Endothelial cell of umbilical vein (primary cell): ENCODE measurements at regions not wholly inside any gene's neighbourhood (a gene's known extent, or its start where the extent isn't known, plus 50 kb on each side); places are given as distances from the start of the nearest gene placed in this dataset.

Experiments
- EZH2 ChIP-seq: IDR thresholded peaks from 2 replicates; pipeline ENCODE4 v1.6.1; 2012; ENCODE audit warnings: borderline replicate concordance, low read depth, mild to moderate bottlenecking, moderate library complexity, low read length, inconsistent platforms; ENCODE audit not compliant: severe bottlenecking
- FOS ChIP-seq: IDR thresholded peaks from 2 replicates; pipeline ENCODE4 v1.6.1; 2011; ENCODE audit warnings: mild to moderate bottlenecking, low read length, moderate library complexity, borderline replicate concordance; ENCODE audit not compliant: insufficient read depth
- GATA2 ChIP-seq: IDR thresholded peaks from 2 replicates; pipeline ENCODE4 v1.7.0; 2011; ENCODE audit warnings: low read depth, mild to moderate bottlenecking, moderate library complexity, mixed read lengths, low read length; ENCODE audit not compliant: insufficient read length, insufficient read depth
- JUN ChIP-seq: IDR thresholded peaks from 2 replicates; pipeline ENCODE4 v1.6.1; 2011; ENCODE audit warnings: borderline replicate concordance, low read depth; ENCODE audit not compliant: insufficient read length, insufficient read depth
- MYC ChIP-seq: IDR thresholded peaks from one replicate; pipeline ENCODE4 v1.6.1; 2011; ENCODE audit warnings: mild to moderate bottlenecking, low read depth, low read length
- POLR2A ChIP-seq: IDR thresholded peaks from 2 replicates; pipeline ENCODE4 v1.6.1; 2012; ENCODE audit warnings: low read depth, mild to moderate bottlenecking, control low read depth, low read length
- POLR2AphosphoS5 ChIP-seq: IDR thresholded peaks from 2 replicates; pipeline ENCODE4 v1.6.1; 2012; ENCODE audit warnings: low read depth, mild to moderate bottlenecking, control low read depth, low read length, moderate library complexity; ENCODE audit not compliant: insufficient read depth
- TF ChIP-seq, protein P1 (sequence below), 2 donors: IDR thresholded peaks; 1 replicate in 1 of 2; 2 replicates in 1 of 2; pipeline ENCODE4 v1.5.1; 2011; ENCODE audit warnings: low read length in 2 of 2, mild to moderate bottlenecking in 2 of 2, moderate library complexity in 2 of 2, control low read depth in 1 of 2, inconsistent platforms in 1 of 2, low read depth in 1 of 2; ENCODE audit not compliant: insufficient read depth in 1 of 2; ENCODE audit errors: extremely low read depth in 1 of 2
- TF ChIP-seq, protein P2 (sequence below): IDR thresholded peaks from 2 replicates; pipeline ENCODE4 v1.6.1; 2011; ENCODE audit not compliant: insufficient read depth, insufficient read length

DNA sequence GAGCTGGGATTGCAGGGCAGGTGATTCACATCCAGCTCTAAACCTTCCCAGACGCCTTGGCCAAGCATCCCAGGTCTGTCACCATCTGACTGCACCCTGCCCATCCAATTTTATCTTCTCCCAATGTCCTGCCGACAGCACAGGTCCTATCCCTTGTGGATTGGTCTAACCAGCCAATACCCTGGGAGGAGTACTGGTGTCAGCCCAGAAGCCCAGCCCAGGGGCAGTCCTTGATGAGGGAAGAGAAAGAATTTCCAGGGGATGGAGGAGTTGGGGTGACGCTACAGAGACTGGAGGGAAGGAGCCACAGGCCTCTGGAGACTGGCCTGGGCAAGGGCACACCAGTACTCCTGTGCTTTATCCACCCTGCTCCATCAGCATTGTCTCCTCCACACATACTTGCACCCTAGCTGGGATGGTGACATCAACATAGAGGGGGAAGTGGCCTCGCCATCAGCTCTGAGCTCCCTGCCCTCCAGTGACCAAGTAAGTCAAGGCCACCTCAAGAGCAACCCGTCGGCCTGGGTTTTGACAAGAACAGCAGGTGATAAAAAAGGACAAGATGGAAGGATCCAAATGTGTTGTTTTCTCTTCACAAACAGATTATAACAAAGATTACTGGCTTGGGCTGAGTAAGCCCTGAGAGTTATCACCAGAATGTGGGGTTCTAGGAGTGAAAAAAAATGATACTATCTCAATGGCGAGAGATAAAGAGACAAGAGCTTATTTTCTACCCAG, 114.6 kb downstream of the AQP9 start:
- TF ChIP-seq POLR2A: no peak
- TF ChIP-seq, protein P1, sequence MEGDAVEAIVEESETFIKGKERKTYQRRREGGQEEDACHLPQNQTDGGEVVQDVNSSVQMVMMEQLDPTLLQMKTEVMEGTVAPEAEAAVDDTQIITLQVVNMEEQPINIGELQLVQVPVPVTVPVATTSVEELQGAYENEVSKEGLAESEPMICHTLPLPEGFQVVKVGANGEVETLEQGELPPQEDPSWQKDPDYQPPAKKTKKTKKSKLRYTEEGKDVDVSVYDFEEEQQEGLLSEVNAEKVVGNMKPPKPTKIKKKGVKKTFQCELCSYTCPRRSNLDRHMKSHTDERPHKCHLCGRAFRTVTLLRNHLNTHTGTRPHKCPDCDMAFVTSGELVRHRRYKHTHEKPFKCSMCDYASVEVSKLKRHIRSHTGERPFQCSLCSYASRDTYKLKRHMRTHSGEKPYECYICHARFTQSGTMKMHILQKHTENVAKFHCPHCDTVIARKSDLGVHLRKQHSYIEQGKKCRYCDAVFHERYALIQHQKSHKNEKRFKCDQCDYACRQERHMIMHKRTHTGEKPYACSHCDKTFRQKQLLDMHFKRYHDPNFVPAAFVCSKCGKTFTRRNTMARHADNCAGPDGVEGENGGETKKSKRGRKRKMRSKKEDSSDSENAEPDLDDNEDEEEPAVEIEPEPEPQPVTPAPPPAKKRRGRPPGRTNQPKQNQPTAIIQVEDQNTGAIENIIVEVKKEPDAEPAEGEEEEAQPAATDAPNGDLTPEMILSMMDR (IDR thresholded peaks at IDR 0.05; ENCODE audit: extremely low read depth in 1 of 2, insufficient read depth in 1 of 2, low read depth in 1 of 2, low read length in 2 of 2): no peak
- TF ChIP-seq EZH2: no peak
- no peak for TF ChIP-seq FOS
- no peak for TF ChIP-seq MYC
- TF ChIP-seq GATA2: no peak
- no peak for TF ChIP-seq POLR2AphosphoS5
- TF ChIP-seq, protein P2, sequence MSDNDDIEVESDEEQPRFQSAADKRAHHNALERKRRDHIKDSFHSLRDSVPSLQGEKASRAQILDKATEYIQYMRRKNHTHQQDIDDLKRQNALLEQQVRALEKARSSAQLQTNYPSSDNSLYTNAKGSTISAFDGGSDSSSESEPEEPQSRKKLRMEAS: no peak
- no peak for TF ChIP-seq JUN
